Endothelial cell of umbilical vein (primary cell): ENCODE measurements at regions not wholly inside any gene's neighbourhood (a gene's known extent, or its start where the extent isn't known, plus 50 kb on each side); places are given as distances from the start of the nearest gene placed in this dataset.

ENCODE experiments used
- BruUV-seq: library from RNA; stranded (reverse); fragments of 400-500 nt; replicated peaks from 2 replicates; lab custom pipeline; 2021; lab: Mats Ljungman, UMichigan
- CTCF ChIA-PET: fragments of 300-600, 350-600 bp; sonication (Branson Sonifier 250); formaldehyde crosslinking; loops from one replicate; lab custom pipeline; 2021; ENCODE audit warnings: antibody characterized with exemption, inconsistent platforms; lab: Charles Lee
- POLR2A ChIA-PET: fragments of 300-600, 350-600 bp; sonication (Branson Sonifier 250); formaldehyde crosslinking; loops from one replicate; lab custom pipeline; 2021; ENCODE audit warnings: antibody characterized with exemption, inconsistent platforms; lab: Charles Lee
- DNase-seq: peaks from one replicate; pipeline ENCODE4 v3.0.0-alpha.2; 2011; ENCODE audit warnings: low read depth, low spot score
- FAIRE-seq: peaks from 2 replicates; lab custom pipeline; 2011; peaks lifted over from hg19 to GRCh38; lab: Jason Lieb, UNC
- H2AFZ ChIP-seq: 2 replicates; pipeline ENCODE4 v1.6.0; 2012; ENCODE audit warnings: low read depth, low read length, control low read depth, inconsistent platforms
- H3K27ac ChIP-seq: 2 replicates; pipeline ENCODE4 v1.5.1; 2011; ENCODE audit warnings: low read depth, mild to moderate bottlenecking, control low read depth, low read length, moderate library complexity; ENCODE audit not compliant: insufficient read depth
- H3K27me3 ChIP-seq, 2 experiments: 2 replicates each; pipeline versions ENCODE4 v1.6.0 to v1.6.1; 2011; ENCODE audit warnings: low read length in 2 of 2, mixed read lengths in 1 of 2; ENCODE audit not compliant: control insufficient read depth in 2 of 2, insufficient read depth in 2 of 2
- H3K36me3 ChIP-seq, 2 experiments: 2 replicates in 1 of 2; 3 replicates in 1 of 2; pipeline ENCODE4 v1.5.1; 2011; ENCODE audit warnings: low read length in 2 of 2, mild to moderate bottlenecking in 1 of 2, moderate library complexity in 1 of 2; ENCODE audit not compliant: control insufficient read depth in 2 of 2, insufficient read depth in 2 of 2; ENCODE audit errors: extremely low read depth in 1 of 2
- H3K4me1 ChIP-seq: 3 replicates; pipeline ENCODE4 v1.5.1; 2011; ENCODE audit warnings: mild to moderate bottlenecking, low read length; ENCODE audit not compliant: control insufficient read depth, insufficient read depth; ENCODE audit errors: extremely low read depth
- H3K4me2 ChIP-seq: 2 replicates; pipeline ENCODE4 v1.6.1; 2011; ENCODE audit warnings: low read length, control low read depth, mixed read lengths; ENCODE audit not compliant: insufficient read depth
- H3K4me3 ChIP-seq, 3 experiments: fragments of 200-600 bp in 1 of 3; sonication (generic), shearing (Covaris generic) in 1 of 3; replicated peaks in 1 of 3; 2 replicates each; pipeline ENCODE4 v1.5.1; 2011 to 2016; ENCODE audit warnings: control low read depth in 3 of 3, low read length in 3 of 3, mild to moderate bottlenecking in 2 of 3, inconsistent platforms in 1 of 3, low read depth in 1 of 3, moderate library complexity in 1 of 3; ENCODE audit not compliant: insufficient read depth in 1 of 3
- H3K79me2 ChIP-seq: 2 replicates; pipeline ENCODE4 v1.6.0; 2012; ENCODE audit warnings: low read length, inconsistent platforms; ENCODE audit not compliant: control insufficient read depth, insufficient read depth
- H3K9ac ChIP-seq: replicated peaks from 2 replicates; pipeline ENCODE3; 2011; ENCODE audit warnings: low read length, control low read depth; ENCODE audit not compliant: insufficient read depth; ENCODE audit errors: extremely low read depth
- H3K9me1 ChIP-seq: replicated peaks from 3 replicates; pipeline ENCODE4 v1.6.0; 2011; ENCODE audit warnings: mild to moderate bottlenecking, low read length; ENCODE audit not compliant: control insufficient read depth, insufficient read depth; ENCODE audit errors: extremely low read depth
- H3K9me3 ChIP-seq: replicated peaks from 2 replicates; pipeline ENCODE4 v1.5.1; 2012; ENCODE audit warnings: low read length, inconsistent platforms; ENCODE audit not compliant: control insufficient read depth, insufficient read depth
- H4K20me1 ChIP-seq: replicated peaks from 2 replicates; pipeline ENCODE3; 2011; ENCODE audit warnings: mild to moderate bottlenecking, low read length; ENCODE audit not compliant: control insufficient read depth, insufficient read depth; ENCODE audit errors: extremely low read depth
- EZH2 ChIP-seq: IDR thresholded peaks from 2 replicates; pipeline ENCODE4 v1.6.1; 2012; ENCODE audit warnings: borderline replicate concordance, low read depth, mild to moderate bottlenecking, moderate library complexity, low read length, inconsistent platforms; ENCODE audit not compliant: severe bottlenecking
- FOS ChIP-seq: IDR thresholded peaks from 2 replicates; pipeline ENCODE4 v1.6.1; 2011; ENCODE audit warnings: mild to moderate bottlenecking, low read length, moderate library complexity, borderline replicate concordance; ENCODE audit not compliant: insufficient read depth
- GATA2 ChIP-seq: IDR thresholded peaks from 2 replicates; pipeline ENCODE4 v1.7.0; 2011; ENCODE audit warnings: low read depth, mild to moderate bottlenecking, moderate library complexity, mixed read lengths, low read length; ENCODE audit not compliant: insufficient read length, insufficient read depth
- JUN ChIP-seq: IDR thresholded peaks from 2 replicates; pipeline ENCODE4 v1.6.1; 2011; ENCODE audit warnings: borderline replicate concordance, low read depth; ENCODE audit not compliant: insufficient read length, insufficient read depth
- MAX ChIP-seq: IDR thresholded peaks from 2 replicates; pipeline ENCODE4 v1.6.1; 2011; ENCODE audit not compliant: insufficient read depth, insufficient read length
- MYC ChIP-seq: IDR thresholded peaks from one replicate; pipeline ENCODE4 v1.6.1; 2011; ENCODE audit warnings: mild to moderate bottlenecking, low read depth, low read length
- POLR2A ChIP-seq: IDR thresholded peaks from 2 replicates; pipeline ENCODE4 v1.6.1; 2012; ENCODE audit warnings: low read depth, mild to moderate bottlenecking, control low read depth, low read length
- dilution Hi-C: fragments of 300-500 bp; cut with MboI; formaldehyde crosslinking; loops from one replicate; pipeline ENCODE4 v1.15.0; 2019; ENCODE audit warnings: low sequenced_read_pairs; ENCODE audit not compliant: extremely low pct_ligation_motif_present
- intact Hi-C: fragments of 100-400 bp; cut with micrococcal nuclease; formaldehyde crosslinking; loops from one replicate; pipeline ENCODE4 v1.10.0; 2022

- CTCF ChIA-PET: no interaction called here
- H3K36me3 ChIP-seq: no peaks in the 10 kb centered on the region
- no peaks in the 10 kb centered on the region for H3K9me3 ChIP-seq
- intact Hi-C loops (no loop called here), dilution Hi-C loops (no loop called here)
- TF ChIP-seq JUN (no peak), POLR2A (no peak), EZH2 (no peak), MYC (no peak), FOS (no peak)
- no peak overlapping the region for H3K9ac ChIP-seq
- H3K4me3 ChIP-seq: no peak overlapping the region
- no peaks in the 10 kb centered on the region for H3K9me1 ChIP-seq
- H3K4me2 ChIP-seq: no peak overlapping the region
- no peaks in the 10 kb centered on the region for H3K4me1 ChIP-seq
- no TSS peak for BruUV-seq
- H3K27ac ChIP-seq: no peak overlapping the region
- no peaks in the 10 kb centered on the region for H4K20me1 ChIP-seq
- POLR2A ChIA-PET: no interaction called here
- H2AFZ ChIP-seq: no peak overlapping the region
- H3K27me3 ChIP-seq: no peaks in the 10 kb centered on the region
- no peak for FAIRE-seq
- no peaks in the 10 kb centered on the region for H3K79me2 ChIP-seq
- DNase-seq: no peak
These were observed 100.2 kb downstream of the KIF26A start for GRCh38 chr14:104238424-104239184.

GRCh38 chr14:104239185-104239775, 100.9 kb downstream of the KIF26A start:
- no peaks in the 10 kb centered on the region for H3K9me3 ChIP-seq
- H3K27ac ChIP-seq: no peak overlapping the region
- H3K4me3 ChIP-seq: no peak overlapping the region
- FAIRE-seq: no peak
- H3K4me2 ChIP-seq: no peak overlapping the region
- TF ChIP-seq GATA2 (no peak), FOS (no peak), MAX (no peak)
- no peak overlapping the region for H3K9ac ChIP-seq
- H2AFZ ChIP-seq: no peak overlapping the region
- H3K4me1 ChIP-seq: no peaks in the 10 kb centered on the region
- dilution Hi-C loops (no loop called here), intact Hi-C loops (no loop called here)
- no peaks in the 10 kb centered on the region for H4K20me1 ChIP-seq
- no peaks in the 10 kb centered on the region for H3K27me3 ChIP-seq
- no peak for DNase-seq
- no peaks in the 10 kb centered on the region for H3K9me1 ChIP-seq
- ChIA-PET POLR2A (no interaction called here), CTCF (no interaction called here)
- no TSS peak for BruUV-seq
- H3K79me2 ChIP-seq: no peaks in the 10 kb centered on the region
- no peaks in the 10 kb centered on the region for H3K36me3 ChIP-seq
